DND-41 (cell line): ENCODE measurements at regions not wholly inside any gene's neighbourhood (a gene's known extent, or its start where the extent isn't known, plus 50 kb on each side); places are given as distances from the start of the nearest gene placed in this dataset.

Experiments used
- EZH2 ChIP-seq: IDR thresholded peaks from 3 replicates; pipeline ENCODE4 v1.6.1; 2012; ENCODE audit warnings: borderline replicate concordance, low read depth, mild to moderate bottlenecking, moderate library complexity, low read length, inconsistent platforms; ENCODE audit not compliant: severe bottlenecking
- TF ChIP-seq, protein P1 (sequence below): IDR thresholded peaks from 2 replicates; pipeline ENCODE4 v1.5.1; 2012; ENCODE audit warnings: borderline replicate concordance, low read length, moderate library complexity, mild to moderate bottlenecking; ENCODE audit not compliant: poor library complexity, severe bottlenecking; ENCODE audit errors: extremely low read depth

DNA sequence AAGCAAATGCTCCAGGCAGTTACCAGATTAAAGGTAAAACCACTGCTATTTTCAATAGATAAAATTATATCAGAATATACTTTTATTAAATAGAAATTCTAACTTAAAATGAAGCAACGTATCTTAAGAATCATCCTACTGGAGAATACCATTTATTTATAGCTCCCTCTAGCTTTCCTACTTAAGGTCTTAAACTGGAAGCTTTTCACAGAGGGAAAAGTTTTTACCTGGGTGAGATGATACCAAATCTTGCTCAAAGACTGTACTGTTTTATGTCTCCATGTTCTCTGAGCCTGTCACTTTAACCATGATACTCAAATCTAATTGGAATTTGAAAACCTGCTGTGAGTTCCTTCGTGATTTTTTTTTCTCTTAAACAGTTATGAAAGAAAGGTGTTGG lies 291.8 kb downstream of the AASDHPPT start:
- TF ChIP-seq, protein P1, sequence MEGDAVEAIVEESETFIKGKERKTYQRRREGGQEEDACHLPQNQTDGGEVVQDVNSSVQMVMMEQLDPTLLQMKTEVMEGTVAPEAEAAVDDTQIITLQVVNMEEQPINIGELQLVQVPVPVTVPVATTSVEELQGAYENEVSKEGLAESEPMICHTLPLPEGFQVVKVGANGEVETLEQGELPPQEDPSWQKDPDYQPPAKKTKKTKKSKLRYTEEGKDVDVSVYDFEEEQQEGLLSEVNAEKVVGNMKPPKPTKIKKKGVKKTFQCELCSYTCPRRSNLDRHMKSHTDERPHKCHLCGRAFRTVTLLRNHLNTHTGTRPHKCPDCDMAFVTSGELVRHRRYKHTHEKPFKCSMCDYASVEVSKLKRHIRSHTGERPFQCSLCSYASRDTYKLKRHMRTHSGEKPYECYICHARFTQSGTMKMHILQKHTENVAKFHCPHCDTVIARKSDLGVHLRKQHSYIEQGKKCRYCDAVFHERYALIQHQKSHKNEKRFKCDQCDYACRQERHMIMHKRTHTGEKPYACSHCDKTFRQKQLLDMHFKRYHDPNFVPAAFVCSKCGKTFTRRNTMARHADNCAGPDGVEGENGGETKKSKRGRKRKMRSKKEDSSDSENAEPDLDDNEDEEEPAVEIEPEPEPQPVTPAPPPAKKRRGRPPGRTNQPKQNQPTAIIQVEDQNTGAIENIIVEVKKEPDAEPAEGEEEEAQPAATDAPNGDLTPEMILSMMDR, result no peak
- TF ChIP-seq EZH2, result no peak
